ENCODE measurements at regions not wholly inside any gene's neighbourhood (a gene's known extent, or its start where the extent isn't known, plus 50 kb on each side); places are given as distances from the start of the nearest gene placed in this dataset.

DNA sequence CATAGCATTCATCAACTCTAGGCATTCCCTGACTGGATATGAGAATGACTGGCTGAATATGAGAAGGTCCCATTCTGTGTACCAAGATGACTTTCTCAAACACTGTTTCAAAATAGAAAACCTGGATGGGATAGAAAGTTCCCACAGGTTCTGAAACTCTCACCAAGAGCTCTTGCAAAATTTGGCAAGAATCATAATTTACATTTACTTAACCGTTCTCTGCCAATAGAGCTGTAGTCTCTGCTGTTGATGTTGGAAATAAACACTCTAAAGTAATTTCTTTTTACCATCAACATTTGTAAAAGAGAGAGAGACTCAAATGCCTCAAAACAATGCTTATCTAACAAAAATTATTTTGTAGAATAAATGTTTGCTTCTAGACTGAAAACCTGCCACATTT lies 221.1 kb downstream of the LMO4 start:
- no peak for ATAC-seq

DNA sequence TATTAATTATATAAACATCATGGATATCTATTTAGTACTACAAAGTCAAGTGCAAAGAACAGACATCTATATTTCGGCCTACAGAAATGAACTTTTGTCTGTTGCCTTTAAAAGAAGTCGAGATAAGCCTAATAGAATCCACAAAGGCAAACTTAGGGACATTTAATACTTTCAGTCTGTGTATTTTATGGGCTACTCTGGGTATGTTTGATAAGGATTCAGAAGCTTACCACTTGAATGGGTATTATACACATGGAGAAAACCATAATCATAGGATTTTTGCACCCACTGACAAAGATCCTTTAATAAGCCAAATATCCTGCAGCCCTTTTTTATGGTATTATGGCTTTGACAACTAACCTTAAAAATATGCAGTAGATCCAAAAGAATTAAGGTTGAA lies 224.8 kb downstream of the LMO4 start:
- TF ChIP-seq GLIS3 (CRISPR knock-in tag; IDR thresholded peaks at IDR 0.05) (no peak), OSR1 (CRISPR knock-in tag; IDR thresholded peaks at IDR 0.05) (no peak), ZC3H10 (CRISPR knock-in tag; IDR thresholded peaks at IDR 0.05) (no peak), ZFP30 (CRISPR knock-in tag; IDR thresholded peaks at IDR 0.05) (no peak), ZNF565 (CRISPR knock-in tag; conservative IDR thresholded peaks at IDR 0.05; ENCODE audit: low read depth) (no peak), BACH2 (CRISPR knock-in tag; IDR thresholded peaks at IDR 0.05; ENCODE audit: borderline replicate concordance) (no peak), ZNF70 (CRISPR knock-in tag; IDR thresholded peaks at IDR 0.05) (no peak)
- TF ChIP-seq, protein P1, sequence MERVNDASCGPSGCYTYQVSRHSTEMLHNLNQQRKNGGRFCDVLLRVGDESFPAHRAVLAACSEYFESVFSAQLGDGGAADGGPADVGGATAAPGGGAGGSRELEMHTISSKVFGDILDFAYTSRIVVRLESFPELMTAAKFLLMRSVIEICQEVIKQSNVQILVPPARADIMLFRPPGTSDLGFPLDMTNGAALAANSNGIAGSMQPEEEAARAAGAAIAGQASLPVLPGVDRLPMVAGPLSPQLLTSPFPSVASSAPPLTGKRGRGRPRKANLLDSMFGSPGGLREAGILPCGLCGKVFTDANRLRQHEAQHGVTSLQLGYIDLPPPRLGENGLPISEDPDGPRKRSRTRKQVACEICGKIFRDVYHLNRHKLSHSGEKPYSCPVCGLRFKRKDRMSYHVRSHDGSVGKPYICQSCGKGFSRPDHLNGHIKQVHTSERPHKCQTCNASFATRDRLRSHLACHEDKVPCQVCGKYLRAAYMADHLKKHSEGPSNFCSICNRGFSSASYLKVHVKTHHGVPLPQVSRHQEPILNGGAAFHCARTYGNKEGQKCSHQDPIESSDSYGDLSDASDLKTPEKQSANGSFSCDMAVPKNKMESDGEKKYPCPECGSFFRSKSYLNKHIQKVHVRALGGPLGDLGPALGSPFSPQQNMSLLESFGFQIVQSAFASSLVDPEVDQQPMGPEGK (CRISPR knock-in tag; IDR thresholded peaks at IDR 0.05; ENCODE audit: borderline replicate concordance), result no peak
- TF ChIP-seq, protein P2, sequence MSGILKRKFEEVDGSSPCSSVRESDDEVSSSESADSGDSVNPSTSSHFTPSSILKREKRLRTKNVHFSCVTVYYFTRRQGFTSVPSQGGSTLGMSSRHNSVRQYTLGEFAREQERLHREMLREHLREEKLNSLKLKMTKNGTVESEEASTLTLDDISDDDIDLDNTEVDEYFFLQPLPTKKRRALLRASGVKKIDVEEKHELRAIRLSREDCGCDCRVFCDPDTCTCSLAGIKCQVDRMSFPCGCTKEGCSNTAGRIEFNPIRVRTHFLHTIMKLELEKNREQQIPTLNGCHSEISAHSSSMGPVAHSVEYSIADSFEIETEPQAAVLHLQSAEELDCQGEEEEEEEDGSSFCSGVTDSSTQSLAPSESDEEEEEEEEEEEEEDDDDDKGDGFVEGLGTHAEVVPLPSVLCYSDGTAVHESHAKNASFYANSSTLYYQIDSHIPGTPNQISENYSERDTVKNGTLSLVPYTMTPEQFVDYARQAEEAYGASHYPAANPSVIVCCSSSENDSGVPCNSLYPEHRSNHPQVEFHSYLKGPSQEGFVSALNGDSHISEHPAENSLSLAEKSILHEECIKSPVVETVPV (CRISPR knock-in tag; IDR thresholded peaks at IDR 0.05), result no peak
- no peak for ATAC-seq

More for the DNA sequence above, 221.1 kb downstream of the LMO4 start:
- TF ChIP-seq ZNF70 (CRISPR knock-in tag; IDR thresholded peaks at IDR 0.05) (no peak), ARNTL (CRISPR knock-in tag; IDR thresholded peaks at IDR 0.05; ENCODE audit: borderline replicate concordance, low read depth) (no peak), RARB (CRISPR knock-in tag; IDR thresholded peaks at IDR 0.05) (no peak), ZC3H10 (CRISPR knock-in tag; IDR thresholded peaks at IDR 0.05) (no peak), ZFP3 (CRISPR knock-in tag; IDR thresholded peaks at IDR 0.05) (no peak), ZNF8 (CRISPR knock-in tag; IDR thresholded peaks at IDR 0.05) (no peak), ISL1 (CRISPR knock-in tag; IDR thresholded peaks at IDR 0.05) (no peak), TOX (CRISPR knock-in tag; IDR thresholded peaks at IDR 0.05; ENCODE audit: borderline replicate concordance) (no peak), CSDC2 (CRISPR knock-in tag; IDR thresholded peaks at IDR 0.05) (no peak), OSR1 (CRISPR knock-in tag; IDR thresholded peaks at IDR 0.05) (no peak)
- TF ChIP-seq, protein P3, sequence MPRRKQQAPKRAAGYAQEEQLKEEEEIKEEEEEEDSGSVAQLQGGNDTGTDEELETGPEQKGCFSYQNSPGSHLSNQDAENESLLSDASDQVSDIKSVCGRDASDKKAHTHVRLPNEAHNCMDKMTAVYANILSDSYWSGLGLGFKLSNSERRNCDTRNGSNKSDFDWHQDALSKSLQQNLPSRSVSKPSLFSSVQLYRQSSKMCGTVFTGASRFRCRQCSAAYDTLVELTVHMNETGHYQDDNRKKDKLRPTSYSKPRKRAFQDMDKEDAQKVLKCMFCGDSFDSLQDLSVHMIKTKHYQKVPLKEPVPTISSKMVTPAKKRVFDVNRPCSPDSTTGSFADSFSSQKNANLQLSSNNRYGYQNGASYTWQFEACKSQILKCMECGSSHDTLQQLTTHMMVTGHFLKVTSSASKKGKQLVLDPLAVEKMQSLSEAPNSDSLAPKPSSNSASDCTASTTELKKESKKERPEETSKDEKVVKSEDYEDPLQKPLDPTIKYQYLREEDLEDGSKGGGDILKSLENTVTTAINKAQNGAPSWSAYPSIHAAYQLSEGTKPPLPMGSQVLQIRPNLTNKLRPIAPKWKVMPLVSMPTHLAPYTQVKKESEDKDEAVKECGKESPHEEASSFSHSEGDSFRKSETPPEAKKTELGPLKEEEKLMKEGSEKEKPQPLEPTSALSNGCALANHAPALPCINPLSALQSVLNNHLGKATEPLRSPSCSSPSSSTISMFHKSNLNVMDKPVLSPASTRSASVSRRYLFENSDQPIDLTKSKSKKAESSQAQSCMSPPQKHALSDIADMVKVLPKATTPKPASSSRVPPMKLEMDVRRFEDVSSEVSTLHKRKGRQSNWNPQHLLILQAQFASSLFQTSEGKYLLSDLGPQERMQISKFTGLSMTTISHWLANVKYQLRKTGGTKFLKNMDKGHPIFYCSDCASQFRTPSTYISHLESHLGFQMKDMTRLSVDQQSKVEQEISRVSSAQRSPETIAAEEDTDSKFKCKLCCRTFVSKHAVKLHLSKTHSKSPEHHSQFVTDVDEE (CRISPR knock-in tag; IDR thresholded peaks at IDR 0.05), result no peak
- TF ChIP-seq, protein P1 (CRISPR knock-in tag; IDR thresholded peaks at IDR 0.05; ENCODE audit: borderline replicate concordance), result no peak
- TF ChIP-seq, protein P2 (CRISPR knock-in tag; IDR thresholded peaks at IDR 0.05), result no peak

DNA sequence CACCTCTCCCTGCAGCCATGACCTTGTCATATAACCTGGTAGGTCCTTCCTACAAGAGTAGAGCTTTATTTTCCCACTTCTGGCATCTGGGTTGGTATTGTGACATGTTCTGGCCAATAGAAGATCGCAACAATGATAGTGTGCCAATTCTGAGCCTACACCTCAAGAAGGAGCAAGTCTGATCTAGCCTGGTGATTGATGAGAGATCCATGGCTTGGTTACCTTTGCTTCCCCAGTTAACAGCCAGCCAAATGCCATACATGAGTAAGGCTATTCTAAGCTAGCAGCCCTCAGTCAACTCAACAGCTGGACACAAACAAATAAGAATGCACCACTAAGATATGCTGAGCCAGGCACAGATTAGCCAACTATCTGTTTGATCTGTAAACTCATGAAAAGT lies 226.7 kb downstream of the LMO4 start:
- ATAC-seq, result no peak
- TF ChIP-seq TCF4 (CRISPR knock-in tag; IDR thresholded peaks at IDR 0.05; ENCODE audit: borderline replicate concordance), result no peak
- no peak for TF ChIP-seq OSR1 (CRISPR knock-in tag; IDR thresholded peaks at IDR 0.05)
- no peak for TF ChIP-seq ZNF70 (CRISPR knock-in tag; IDR thresholded peaks at IDR 0.05)
- TF ChIP-seq, protein P4, sequence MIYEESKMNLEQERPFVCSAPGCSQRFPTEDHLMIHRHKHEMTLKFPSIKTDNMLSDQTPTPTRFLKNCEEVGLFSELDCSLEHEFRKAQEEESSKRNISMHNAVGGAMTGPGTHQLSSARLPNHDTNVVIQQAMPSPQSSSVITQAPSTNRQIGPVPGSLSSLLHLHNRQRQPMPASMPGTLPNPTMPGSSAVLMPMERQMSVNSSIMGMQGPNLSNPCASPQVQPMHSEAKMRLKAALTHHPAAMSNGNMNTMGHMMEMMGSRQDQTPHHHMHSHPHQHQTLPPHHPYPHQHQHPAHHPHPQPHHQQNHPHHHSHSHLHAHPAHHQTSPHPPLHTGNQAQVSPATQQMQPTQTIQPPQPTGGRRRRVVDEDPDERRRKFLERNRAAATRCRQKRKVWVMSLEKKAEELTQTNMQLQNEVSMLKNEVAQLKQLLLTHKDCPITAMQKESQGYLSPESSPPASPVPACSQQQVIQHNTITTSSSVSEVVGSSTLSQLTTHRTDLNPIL (CRISPR knock-in tag; IDR thresholded peaks at IDR 0.05; ENCODE audit: low read depth), result no peak
- TF ChIP-seq, protein P3 (CRISPR knock-in tag; IDR thresholded peaks at IDR 0.05), result no peak
- no peak for TF ChIP-seq ZNF8 (CRISPR knock-in tag; IDR thresholded peaks at IDR 0.05)
- TF ChIP-seq, protein P5, sequence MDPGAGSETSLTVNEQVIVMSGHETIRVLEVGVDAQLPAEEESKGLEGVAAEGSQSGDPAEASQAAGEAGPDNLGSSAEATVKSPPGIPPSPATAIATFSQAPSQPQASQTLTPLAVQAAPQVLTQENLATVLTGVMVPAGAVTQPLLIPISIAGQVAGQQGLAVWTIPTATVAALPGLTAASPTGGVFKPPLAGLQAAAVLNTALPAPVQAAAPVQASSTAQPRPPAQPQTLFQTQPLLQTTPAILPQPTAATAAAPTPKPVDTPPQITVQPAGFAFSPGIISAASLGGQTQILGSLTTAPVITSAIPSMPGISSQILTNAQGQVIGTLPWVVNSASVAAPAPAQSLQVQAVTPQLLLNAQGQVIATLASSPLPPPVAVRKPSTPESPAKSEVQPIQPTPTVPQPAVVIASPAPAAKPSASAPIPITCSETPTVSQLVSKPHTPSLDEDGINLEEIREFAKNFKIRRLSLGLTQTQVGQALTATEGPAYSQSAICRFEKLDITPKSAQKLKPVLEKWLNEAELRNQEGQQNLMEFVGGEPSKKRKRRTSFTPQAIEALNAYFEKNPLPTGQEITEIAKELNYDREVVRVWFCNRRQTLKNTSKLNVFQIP (CRISPR knock-in tag; IDR thresholded peaks at IDR 0.05; ENCODE audit: borderline replicate concordance, low read depth), result no peak
- TF ChIP-seq ZNF565 (CRISPR knock-in tag; conservative IDR thresholded peaks at IDR 0.05; ENCODE audit: low read depth), result no peak
- no peak for TF ChIP-seq ISL1 (CRISPR knock-in tag; IDR thresholded peaks at IDR 0.05)
